HL-60/S4 (cell line): ENCODE measurements at regions not wholly inside any gene's neighbourhood (a gene's known extent, or its start where the extent isn't known, plus 50 kb on each side); places are given as distances from the start of the nearest gene placed in this dataset.
"Not testable (repeated sequence)": the region's sequence is repeated elsewhere in the genome, so short reads cannot be mapped to it uniquely, and the experiment has no call there.

Experiments used
- in situ Hi-C: fragments of 300-500 bp; cut with MboI; formaldehyde crosslinking; loops from 2 replicates; pipeline ENCODE4 v1.14.3; 2022; ENCODE audit warnings: low sequenced_read_pairs

DNA sequence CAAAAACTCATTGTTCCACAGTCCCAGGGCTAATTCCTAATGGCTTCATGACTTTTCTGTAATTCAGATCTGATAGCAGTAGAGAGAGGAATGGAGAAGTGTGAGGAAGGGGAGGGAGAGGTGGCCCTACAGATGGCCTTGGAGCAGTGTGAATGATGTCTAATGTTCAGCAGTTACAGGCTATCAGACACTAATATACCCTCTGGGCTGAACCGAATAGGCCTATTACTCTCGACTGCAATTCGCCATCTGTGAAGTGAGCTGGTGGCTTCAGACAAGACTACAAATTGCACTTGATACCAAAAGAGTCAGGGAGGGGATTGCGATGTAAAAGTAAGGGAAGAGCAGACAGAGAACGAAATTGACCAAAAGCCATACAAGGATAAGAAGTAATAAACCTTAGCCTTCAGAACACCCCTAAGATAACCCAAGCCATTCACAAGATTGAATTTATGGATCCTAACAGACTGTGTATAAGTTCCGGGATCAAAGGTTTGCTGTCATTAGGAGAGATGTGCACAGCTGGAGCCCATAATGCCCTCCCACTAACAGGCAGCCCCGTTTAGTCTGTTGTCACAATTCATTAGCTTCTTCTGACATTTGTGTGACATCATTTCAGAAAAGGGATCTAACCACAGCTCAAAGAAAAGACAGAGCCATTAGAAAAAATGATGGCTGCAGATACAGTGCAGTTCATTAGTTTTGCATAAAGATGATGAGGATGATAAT lies 642.4 kb upstream of the API5 start:
- in situ Hi-C loops = no loop called here

DNA sequence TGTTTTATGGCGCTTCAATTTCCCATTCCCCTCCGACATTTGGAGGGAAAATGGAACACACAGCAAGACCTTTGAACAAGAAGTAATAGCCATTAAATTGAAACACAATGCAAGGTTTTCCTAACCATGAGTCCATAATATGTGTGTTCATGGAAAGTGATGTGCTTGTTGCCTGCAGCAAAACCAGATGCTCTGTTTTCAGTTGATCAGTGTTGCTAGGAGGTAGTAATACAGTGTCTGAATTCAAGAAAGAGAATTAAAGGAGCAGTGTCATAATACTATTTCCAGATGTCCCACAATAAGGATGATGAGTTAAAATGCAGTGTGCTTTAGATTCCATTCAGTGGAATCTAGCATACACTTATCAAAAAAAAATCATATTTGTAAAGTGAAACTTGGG lies 637.4 kb upstream of the API5 start:
- in situ Hi-C loops = no loop called here

DNA sequence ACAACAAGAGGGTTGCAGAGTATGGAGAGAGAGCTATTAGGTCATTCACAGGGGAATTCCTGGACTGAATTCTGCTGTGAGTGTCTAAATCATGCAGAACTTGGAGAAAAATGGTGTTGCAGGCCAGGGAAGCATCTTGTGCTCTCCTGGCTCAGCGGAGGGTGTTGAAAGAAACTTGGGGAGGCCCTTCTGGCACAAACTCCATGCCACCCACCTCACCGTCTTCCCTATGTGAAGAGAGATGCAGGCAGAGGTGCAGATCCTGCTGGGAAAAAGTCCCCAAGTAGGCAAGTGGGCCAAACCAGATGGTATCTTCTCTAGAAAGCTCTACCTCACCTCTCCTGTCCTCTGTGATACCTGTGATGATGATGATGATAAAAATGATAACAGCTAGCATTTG lies 604.3 kb upstream of the API5 start:
- in situ Hi-C loops = no loop called here

DNA sequence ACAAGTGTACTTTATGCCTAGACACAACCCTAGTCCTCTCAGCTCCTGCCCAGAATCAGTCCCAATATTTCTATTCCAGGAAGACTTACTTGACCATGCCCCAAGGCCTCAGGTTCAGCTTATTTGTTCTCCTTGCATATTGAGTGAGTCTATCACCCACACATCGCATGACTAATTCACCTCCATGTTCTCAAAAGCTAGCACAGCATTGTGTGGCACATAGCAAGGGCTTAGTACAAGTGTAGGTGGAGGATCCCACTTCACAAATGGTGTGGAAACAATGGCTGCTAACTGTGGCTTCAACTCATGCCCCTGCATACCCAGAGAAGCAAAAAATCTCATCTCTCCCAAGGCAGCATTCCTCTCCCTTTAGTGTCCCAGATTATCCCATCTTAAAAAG lies 602.6 kb upstream of the API5 start:
- in situ Hi-C loops = no loop called here

DNA sequence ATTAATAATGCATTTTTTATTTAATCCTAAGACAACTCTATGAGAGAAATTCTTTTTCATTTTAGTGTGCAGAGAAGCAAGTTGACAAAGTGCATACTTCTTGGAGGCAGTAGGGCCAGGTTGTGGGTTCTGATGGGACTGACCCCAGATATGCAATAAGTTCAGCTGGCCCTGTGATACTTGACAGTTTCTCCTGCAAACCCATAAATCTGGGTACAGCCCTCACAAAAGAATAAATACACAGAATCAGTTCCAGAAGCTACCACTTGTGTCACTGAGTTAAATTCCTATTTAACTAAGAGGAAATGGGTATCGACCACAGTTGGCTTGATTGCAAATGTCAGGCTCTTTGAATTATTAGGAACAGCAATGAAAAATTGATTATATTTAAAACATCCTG lies 598.5 kb upstream of the API5 start:
- in situ Hi-C loops = no loop called here

DNA sequence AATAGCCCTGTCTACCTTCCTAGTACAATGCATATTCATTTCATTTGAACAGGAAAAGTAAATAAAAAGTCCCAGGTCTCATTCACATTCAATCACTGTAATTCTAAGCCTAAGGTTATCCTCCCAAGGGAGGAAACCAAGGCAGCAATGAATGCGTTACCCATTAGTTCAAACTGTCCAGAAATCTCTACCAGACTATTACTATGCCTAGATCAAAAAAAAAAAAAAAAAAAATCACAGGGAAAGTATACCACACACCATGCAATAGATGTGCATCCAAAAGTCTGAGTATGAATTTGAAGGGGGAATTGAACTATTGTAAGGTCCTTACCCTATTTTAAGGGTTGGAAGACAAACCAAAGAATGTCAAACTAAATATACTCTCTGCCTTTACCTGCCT lies 598.0 kb upstream of the API5 start:
- in situ Hi-C loops = no loop called here

DNA sequence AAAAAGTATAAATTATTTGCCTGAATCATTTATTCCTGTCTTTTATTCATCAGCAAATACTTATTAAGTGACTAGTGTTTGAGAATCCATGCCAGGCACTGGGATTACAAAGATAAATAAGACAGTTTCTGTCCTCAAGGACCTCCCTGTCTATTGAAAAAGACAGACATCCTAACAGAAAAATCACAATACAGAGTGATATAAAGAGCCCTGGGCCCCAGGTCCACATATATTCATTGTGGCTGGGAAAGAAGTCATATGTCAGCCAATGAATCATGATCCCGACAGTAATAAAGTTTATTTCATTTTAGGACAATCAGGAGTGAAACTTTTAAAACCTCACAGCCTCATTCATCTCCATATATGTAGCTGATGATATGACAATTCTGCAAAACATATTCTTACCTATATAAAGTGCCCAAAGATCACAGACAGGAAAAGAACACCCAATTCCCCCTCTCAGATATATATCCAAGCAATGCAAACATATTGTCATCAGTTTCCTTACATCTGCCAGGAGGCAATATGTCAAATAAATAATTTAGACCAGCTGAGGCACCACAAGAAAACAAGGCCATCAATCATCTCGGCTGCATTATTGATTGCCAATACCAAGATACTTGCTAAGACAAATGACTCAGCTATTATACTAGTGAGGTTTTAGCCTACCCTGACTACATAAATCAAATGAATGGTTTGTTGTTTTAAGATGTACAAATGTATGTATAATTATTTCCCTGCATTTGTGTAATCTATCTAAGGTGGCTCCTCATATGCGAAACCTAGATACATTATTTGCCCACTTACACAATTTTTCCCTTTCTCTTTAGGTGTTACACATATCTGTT lies 590.9 kb upstream of the API5 start:
- in situ Hi-C loops = no loop called here

DNA sequence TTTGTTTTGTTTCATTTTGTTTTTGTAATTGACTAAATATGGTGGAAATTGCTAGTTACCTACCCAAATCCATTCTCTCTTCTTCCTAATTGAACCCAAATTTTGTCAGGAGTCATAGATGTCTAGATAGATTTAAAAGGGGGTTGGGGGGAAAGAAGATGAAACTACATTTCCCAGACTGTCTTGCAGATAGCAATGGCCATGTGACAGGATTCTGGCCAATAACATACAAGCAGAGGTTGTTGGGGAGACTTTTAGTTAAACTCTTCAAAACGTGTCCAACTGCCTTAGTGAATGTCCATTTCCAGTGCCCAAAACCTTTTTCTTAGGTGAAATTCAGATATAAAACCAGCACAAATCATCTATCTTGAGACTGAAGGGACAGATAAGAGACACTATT lies 583.9 kb upstream of the API5 start:
- in situ Hi-C loops = no loop called here

DNA sequence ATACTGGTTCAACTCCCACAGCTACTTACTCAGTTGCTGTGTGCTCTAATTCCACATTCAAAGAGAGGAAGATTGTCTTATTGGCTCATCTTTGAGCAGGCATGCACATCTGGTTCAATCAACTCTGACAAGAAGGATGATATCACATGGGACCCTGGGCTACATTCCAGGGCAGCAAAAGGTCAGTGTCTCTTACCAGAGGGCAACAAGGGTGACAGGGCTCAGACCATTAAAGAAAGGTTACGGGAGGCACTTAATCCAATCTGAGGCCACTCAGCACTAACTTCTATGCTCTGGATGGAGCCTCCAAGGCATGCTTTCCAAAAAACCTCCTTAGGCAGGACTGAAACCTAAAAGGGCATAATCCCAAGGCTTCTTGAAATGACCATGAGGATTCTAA lies 549.4 kb upstream of the API5 start:
- in situ Hi-C loops = loop anchor here (25.0 kb wide), 1 partner anchor 525 kb away; no protein-coding TSS in a partner anchor

DNA sequence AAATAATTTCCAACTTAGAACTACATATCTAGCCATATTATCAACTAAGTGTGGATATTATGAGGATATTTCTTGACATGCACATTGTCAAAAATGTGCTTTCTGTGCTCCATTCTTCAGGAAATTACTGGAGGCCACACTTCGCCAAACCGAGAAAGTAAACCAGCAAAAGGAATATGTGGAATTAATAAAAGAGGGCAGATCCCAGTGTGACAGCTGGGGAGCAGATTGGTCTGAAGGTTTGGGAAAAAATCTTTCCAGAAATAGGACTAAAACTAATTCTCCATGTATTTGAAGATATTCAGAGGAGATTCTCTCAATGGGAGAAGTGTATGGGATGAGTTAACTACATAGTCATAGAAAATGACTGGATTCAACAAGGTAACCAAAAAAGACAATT lies 546.9 kb upstream of the API5 start:
- in situ Hi-C loops = loop anchor here (25.0 kb wide), 1 partner anchor 522 kb away; no protein-coding TSS in a partner anchor

DNA sequence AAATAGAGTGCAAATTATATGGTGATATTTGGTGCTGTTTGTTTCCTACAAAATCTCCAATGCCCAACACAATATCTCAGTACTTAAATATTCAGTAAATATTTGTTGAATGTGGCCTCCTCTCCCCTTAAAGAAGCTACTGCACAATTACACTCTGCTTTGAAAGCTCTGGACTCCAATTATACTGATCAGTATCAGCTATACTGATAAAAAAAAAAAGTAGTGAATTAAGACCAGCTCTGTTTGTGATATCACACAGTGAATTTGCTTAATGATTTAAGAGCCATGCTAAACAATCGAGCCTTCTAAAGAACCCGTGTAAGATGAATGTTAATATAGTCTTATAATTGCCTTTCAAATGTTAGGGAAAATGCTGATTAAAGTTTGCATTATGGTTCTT lies 543.2 kb upstream of the API5 start:
- in situ Hi-C loops = loop anchor here (25.0 kb wide), 1 partner anchor 519 kb away; no protein-coding TSS in a partner anchor

DNA sequence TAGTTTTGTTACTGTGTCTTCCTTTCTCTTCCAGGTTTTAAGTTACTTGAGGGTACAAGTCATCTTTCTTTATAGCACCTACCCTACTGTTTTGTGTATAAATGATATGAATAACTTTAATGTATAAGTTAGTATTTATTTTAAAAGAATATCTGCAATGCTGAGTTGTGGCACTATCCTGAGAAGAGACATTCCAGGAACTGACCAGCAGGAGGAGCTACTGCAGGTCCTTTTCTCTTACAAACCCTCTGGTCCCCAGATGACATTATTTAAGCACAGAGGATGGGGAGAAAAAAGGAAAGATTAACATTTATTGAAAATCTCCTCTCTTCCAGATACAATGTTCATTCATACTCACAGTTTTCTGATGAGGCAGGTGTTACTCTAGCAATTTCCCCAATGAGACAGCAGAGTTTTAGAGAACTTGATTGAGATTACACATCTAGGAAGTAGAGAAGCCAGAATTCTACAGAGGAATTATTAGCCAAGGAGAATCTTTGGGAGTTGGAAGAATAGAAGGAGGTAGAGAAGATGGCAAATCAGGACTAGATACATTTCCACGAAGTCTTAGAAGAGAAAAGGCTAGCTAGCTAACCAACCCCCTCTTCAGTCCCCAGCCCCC lies 541.2 kb upstream of the API5 start:
- in situ Hi-C loops = loop anchor here (25.0 kb wide), 1 partner anchor 517 kb away; no protein-coding TSS in a partner anchor

DNA sequence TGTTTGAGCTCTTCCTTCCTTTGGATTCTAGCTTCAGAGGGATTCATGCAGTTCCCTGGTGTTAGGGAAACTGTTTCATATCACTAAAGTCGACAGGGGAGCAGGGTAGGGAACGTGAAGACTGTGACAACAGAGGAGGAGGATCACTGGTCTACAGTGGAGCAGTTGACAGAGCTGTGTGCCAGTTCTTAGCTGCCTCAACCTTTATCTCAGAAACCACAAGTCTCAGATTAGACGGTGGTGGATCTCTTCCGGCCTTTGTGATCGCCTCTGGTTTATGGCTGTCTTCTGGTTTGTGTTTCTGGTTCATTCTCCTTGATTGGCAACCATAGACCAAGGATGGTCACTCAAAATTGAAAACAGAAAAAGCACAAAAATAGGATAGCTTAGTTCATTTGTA lies 538.9 kb upstream of the API5 start:
- in situ Hi-C loops = loop anchor here (25.0 kb wide), 1 partner anchor 514 kb away; no protein-coding TSS in a partner anchor

DNA sequence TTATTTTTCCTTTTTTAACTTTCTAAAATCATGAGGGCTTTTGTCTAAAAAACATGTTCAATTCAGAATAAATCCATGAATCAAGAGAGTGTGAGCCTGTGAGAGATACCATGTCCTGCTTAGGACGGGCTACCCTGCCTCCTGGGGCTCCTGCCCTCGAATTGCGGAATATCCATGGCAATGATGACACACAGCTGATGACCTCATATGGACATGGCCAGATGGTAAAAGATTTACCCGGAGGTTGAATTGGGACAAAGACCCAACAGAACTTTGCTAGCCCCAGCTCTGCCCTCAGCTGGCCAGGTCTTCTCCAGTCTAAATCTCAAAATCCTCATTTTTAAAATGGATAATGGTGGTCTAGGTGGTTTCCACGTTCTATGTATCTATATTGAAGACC lies 538.1 kb upstream of the API5 start:
- in situ Hi-C loops = loop anchor here (25.0 kb wide), 1 partner anchor 514 kb away; no protein-coding TSS in a partner anchor

DNA sequence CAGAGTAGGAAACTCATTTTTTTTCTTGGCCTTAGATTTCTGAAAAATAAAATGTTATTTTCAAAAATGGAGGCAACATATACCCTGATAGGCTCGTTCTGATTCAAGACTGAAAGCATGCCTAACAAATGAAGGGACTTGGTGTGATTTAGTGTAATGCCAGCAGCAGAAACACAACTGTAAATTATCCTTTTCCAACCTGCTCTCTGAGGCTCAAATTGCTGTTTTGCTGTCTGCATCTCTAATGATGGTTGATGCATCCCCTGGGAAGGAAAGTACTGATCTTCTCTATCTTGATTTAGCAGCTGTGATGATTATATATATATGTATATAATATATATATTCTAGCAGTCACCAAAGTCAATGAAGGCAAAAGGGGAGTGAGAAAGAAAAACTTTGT lies 537.2 kb upstream of the API5 start:
- in situ Hi-C loops = loop anchor here (25.0 kb wide), 1 partner anchor 513 kb away; no protein-coding TSS in a partner anchor

DNA sequence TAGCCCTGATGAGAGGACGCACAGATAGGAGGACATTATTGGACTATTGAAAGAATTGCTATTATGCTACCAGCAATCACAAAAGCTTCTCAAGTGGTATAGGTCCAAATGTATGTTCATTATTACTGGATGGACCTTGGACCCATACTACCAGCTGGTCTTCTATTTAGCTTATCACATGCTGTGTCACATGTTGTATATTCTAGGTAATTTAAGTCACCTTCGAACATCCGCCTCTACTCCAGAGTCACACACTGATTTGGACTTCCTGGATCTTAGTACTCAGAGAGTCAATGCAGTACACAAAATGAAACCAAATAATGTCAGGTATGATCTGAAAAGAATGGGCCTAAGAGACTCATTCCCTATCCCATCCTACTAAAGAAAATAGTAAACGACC lies 534.0 kb upstream of the API5 start:
- in situ Hi-C loops = no loop called here

DNA sequence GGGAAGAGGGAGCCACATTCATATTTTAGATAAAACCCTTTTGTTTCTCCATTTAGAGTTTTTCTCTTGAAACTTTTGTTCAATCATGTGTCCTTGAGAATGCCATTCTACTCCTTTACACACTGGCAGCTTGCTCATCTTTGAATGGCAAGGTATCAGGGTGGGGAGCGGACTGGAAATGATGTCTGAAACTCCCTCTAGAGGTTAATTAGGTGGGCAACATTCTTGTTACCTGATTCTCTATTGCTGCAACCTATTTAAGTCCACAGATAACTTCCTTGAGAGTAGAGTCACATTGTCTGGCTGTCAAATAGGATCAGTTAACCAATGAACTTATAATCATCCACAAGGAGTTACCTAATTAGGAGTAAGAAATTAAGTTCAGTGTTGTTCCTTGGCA lies 533.6 kb upstream of the API5 start:
- in situ Hi-C loops = no loop called here

DNA sequence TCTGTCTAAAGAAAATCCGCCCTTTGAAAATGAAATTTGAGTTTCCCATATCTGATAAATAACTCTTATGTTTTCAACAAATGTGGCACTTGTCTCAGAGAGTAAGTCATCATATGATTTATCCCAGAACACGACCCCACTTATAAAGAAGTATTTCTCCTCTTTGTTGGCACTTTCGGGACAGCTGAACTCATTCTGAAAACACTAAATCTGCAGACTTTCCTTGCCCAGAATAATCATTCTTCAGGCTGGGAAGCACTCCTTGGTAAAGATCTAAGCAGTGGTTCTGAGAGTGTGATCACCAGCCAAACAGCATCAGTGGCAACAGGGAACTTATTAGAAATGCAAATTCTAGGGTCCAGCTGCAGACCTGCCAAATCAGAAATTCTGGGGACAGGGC lies 532.2 kb upstream of the API5 start:
- in situ Hi-C loops = no loop called here

DNA sequence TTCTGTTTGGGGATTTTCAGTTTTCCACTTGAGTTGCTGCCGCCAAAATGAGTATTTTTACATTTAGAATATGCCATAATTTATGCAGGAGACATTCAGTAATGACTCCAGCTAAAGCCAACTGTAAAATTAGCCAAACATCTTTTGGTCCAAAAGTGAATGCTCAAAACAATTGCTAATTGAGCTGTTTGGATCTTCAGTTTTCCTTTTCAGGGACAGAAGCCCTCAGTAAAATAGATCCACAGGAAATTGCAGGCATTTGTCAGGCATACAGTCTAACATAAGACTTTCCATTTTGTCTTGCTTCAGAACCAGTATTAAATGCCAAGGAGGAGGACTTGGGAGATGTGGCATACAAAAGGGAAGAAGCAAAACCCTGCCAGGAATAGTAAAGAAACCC lies 524.8 kb upstream of the API5 start:
- in situ Hi-C loops = no loop called here

DNA sequence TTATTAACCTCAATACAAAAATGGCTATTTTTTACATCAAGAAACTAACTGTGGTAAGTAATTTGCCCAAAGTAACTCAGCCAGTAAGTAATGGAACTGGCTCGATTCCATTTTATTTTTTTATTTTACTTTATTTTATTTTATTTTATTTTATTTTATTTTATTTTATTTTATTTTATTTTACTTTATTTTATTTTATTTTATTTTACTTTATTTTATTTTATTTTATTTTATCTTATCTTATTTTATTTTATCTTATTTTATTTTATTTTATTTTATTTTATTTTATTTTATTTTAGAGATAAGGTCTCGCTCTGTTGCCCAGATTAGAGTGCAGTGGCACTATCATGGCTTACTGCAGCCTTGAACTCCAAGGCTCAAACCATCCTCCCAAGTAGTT lies 516.3 kb upstream of the API5 start:
- in situ Hi-C loops = not testable (repeated sequence)

DNA sequence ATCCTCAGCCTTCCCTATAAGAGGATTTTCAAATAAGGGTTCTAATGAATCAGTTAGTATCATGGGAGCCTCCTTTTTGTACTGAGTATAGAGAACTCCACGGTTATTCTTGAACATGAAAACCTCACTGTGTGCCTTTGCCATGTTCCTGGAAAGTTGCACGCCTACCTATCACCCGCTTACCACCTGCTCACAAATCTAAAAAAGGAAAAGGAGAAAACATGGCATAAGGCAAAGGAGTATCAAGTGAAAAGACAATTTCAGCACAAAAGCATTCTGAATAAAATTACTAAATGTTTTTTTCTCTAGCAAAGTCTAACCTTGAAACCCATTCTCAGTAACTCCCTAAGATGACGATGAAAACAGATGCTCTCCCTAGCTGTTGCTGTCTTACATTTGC lies 511.8 kb upstream of the API5 start:
- in situ Hi-C loops = no loop called here
